ELF-1 (cell line): ENCODE measurements at regions not wholly inside any gene's neighbourhood (a gene's known extent, or its start where the extent isn't known, plus 50 kb on each side); places are given as distances from the start of the nearest gene placed in this dataset.
"Not testable (repeated sequence)": the region's sequence is repeated elsewhere in the genome, so short reads cannot be mapped to it uniquely, and the experiment has no call there.

Experiments
- DNase-seq: peaks from one replicate; pipeline ENCODE4 v3.0.0-alpha.2; 2016; ENCODE audit warnings: low read depth, low spot score

DNA sequence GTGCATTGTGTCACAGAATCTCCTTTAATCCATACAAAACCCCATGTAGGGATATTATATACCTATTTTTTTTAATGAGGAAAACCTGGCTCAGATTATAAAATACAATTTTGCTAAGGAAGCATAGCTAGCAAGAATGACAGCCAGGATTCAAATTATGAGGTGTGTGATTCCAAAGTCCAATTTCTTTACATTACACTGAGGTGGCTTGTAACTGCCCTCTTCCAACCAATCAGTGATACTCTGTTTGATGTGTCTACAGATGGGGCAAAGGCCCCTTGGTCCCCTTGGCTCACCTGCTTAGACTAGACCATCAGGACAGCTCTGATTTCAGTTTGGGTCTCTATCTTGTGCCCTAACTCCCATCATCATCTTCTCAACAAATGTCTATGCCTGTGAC, 120.3 kb upstream of the ADAMTS9 start:
- DNase-seq: no peak

DNA sequence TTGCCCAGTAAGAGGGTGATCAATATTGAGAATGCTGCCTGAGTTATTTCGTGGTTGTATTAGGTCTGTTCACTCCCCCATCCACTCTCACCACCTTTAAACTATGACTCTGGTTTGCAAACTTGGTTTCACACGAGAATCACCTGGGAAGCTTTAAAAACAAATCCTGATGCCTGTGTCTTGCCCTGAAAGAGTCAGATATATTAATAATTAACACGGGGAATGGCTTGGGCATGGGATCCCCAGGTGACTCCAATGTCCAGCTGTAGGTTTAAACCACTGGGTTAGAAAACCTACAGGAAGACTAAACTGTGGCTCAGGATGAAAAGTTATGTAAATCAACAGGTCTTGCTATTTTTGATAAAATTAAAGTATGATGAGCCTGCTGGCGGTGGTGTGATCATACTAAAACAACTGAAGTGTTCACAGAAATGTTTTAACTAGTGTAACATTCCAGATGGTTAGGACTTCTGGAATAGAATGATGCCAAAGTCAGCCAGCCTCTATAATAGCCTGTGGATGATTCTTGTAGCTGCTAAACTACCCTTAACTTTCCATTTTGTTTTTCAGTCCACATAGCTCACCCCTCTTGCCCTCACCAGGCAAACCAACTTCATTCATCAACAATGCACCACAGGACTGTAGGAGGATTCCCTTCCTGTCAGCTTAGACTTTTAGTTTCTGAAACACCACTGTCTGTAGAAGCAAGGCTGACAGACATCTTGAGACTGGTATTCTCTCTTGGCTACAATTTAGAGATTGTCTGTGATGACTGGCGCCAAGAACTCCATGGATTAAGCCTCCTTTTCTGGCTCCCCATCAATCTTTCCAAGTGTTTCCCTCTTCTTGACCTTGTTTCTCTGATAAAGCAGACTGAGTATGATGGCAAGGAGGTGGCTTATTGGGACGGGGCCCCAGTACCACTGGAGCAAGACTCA, 119.1 kb upstream of the ADAMTS9 start:
- DNase-seq: no peak

DNA sequence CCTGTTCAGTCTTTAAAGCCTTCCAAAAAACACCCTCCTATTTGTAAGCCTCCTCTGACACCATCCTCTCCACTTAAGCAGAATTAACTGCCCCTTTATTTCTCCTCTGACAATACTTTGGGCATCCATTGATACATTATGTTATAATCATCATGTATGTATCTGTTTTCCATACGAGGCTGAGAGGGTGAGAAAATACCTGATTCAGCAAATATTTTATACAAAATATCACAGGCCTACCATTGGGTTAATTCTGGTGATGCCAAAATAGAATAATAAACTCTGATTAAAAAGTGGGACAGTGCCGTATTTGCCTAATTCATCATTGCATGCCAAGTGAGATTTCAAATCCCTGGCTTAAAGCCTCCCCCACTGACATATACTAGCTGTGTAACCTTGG, 118.2 kb upstream of the ADAMTS9 start:
- no peak for DNase-seq

DNA sequence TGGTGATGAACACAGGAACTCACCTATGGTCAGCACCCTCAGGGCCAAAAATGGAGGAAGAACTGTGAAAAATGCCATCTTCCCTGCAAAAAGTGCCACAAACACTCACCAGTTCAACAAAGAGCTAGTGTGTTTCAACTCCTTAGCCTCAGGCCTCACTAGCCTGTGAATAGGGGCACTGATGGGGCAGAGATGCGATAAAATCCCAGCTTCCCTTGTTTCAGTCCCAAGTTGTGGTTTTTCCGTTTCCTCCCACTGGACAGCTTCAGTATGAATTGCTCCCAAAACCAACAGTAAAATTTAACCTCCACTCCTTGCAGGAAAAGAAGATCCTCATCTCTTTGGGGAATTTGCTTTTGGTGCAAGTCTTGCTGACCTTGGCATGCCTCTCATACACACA, 117.4 kb upstream of the ADAMTS9 start:
- DNase-seq: no peak

DNA sequence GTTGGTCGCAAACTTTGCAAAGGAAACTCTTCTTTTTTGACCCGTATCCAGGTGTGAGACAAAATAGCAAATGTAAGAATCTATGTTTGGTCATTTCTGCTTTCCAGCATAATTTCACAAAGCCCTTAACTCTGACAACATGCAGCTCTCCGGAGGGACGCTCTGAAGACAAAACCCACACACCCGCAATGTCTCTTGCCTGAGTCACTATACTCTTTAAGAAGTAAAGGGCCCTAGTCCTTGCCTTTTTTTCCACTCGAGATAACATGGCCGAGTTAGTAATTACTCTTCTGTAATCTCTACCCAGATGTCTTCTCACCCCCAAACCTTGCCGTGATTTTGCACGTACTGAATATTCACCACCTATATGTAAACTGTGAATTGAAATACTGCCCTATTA, 115.7 kb upstream of the ADAMTS9 start:
- DNase-seq: no peak

DNA sequence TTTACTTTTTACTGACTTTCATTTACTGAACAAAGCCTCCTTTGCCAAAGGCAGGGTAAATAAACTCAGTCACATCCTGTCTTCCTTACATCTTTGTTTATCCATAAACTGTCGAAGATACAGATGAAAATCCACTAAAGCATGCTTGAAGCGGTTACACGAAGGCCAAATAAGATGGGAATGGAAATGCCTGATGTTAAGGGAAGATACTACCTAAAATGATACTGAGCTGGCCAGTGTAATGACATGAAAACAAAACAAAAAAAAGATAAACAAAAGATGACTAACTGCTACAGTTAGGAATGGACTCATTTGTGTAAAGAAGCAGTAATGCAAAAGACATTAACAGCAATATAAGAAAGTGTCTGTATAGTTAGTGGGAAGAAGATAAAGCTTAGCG, 114.7 kb upstream of the ADAMTS9 start:
- DNase-seq: no peak

DNA sequence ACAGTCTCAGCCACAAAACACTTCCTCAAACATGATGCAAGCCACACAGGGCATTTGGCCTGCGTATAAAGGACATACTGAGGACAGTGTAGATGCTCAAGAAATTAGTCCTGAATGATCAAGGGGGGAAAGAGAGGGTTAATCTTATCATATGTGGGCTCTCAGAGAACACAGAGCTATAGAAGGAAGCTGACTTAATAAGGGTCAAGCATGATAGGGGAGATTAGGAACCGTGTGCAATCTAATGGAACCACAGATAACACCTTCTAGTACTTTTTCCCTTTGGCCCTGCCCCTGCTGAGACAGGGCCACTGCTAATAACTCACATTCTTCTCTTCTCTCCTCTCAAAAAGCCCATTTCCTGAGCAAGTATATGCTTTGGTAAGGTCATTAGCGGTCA, 114.1 kb upstream of the ADAMTS9 start:
- no peak for DNase-seq

DNA sequence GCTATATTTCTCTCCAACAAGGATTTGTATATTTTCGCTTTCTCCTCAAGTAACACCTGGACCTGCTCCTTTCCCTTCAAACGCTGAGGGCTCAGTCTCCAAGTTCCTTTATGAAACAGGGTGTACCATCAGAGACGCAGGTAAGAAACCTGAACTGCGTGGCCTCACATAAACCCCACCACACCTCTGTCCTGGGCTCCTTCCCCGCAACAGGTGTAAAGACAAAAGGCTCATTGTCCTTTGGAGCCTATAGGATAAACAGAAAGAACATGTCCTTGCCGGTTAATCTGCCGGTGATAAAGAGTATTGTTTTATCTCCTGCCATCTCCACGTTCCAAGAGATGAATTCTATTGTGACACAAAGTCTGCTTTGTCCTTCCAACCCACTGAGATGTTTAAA, 111.8 kb upstream of the ADAMTS9 start:
- no peak for DNase-seq

DNA sequence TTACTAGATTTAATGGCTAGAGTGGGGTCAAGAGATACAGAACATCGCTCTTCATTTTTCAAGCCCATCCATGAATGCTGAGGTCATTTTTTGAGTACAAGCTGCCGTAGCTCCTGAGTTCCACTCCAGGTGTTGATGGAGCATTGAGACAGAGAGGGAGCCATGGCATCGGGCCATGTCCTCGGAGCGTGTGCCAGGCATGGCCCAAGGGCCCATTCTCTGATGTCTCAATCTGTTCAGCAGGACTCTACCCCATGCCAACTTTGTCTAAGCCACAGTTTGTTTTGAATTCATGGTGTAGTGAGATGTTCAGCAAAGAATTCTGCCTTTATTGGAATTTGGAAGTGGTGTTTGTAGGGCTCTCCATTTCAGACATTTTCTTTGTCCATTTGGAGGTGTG, 110.5 kb upstream of the ADAMTS9 start:
- no peak for DNase-seq

DNA sequence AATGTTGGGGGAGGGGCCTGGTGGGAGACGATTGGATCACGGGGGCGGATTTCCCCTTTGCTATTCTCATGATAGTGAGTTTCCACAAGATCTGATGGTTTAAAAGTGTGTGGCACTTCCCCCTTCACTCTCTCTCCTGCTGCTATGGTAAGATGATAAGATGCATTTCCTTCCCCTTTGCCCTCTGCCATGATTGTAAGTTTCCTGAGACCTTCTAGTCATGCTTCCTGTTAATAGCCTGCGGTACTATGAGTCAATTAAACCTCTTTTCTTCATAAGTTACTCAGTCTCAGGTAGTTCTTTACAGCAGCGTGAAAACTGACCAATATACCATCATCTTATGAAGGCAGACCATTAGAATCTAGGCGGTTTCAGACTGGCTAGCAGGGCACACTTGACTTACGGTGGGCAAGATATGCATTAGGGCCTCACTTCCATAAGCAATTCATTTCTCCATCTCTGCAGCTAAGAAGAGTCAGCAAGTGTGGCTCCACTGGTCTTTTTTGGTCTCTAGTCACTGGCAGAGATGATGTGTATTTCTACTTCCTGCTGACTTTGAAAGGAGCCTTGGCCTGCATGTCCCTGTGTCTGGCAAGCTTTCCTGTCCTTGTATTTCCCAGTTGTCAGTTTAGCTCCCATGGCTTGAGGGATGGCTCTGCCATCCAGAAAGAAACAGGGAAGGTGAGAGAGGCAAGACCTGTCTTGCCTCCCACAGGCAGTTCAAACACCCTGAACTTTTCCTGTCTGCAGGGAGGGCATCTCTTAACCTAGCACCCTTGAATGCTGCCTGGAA, 109.0 kb upstream of the ADAMTS9 start:
- no peak for DNase-seq

DNA sequence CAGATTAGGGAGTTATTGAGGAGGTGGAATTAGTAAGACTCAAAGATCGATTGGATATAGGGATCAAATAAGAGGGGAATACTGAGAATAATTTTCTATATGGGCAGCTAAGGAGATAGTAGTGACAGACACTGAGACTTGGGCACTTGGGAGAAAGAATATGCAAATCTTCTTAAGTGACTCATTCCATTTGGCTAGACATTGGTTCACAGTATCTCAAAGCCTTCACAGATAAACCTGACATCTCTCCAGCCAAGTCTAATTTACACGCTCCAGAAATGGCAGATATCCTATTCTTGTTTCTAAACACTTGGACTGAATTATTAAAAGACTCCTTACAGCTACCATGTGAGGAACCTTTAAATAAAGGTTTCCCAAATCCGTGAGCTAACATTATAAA, 104.6 kb upstream of the ADAMTS9 start:
- DNase-seq: no peak

DNA sequence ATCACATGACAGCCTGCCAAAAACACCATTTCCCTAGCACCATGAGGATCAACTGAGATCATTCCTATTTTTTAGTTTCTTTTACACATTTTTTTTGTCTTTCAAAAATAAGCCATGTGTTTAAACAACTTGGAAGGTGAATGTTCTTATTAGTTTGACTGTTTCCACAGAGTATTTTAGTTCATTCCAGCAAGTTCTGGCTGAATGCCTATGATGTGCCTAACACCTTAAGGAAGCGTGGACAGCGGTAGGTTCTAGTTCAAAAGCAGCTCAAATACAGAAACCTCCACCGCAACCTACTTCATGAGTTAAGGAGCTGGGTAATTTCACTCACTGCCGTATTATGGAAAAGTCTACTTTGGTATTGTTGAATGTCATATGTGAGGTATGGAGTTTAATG, 101.3 kb upstream of the ADAMTS9 start:
- DNase-seq: no peak

DNA sequence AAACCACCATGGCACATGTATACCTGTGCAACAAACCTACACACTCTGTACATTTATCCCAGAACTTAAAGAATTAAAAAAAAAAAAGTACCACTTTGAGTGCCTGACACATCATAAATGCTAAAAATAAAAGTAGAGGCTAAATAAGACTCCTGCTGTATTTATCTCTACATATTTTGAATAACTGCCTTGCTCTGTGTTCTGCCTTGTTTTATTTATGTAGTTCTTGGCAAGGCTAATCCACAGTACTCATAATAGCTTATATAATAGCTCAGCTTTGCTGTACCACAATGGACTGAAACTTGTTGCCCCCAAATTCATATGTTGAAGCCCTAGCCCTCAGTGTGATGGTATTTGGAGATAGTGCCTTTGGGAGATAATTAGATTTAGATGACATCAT, 95.4 kb upstream of the ADAMTS9 start:
- no peak for DNase-seq

DNA sequence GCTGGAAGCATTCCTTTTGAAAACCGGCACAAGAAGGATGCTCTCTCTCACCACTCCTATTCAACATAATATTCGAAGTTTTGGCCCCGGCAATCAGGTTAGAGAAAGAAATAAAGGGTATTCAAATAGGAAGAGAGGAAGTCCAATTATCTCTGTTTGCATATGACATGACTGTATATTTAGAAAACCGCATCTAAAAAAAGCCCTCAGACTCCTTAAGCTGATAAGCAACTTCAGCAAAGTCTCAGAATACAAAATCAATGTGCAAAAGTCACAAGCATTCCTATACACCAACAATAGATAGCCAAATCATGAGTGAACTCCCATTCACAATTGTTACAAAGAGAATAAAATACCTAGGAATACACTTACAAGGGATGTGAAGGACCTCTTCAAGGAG, 93.1 kb upstream of the ADAMTS9 start:
- not testable (repeated sequence) for DNase-seq

DNA sequence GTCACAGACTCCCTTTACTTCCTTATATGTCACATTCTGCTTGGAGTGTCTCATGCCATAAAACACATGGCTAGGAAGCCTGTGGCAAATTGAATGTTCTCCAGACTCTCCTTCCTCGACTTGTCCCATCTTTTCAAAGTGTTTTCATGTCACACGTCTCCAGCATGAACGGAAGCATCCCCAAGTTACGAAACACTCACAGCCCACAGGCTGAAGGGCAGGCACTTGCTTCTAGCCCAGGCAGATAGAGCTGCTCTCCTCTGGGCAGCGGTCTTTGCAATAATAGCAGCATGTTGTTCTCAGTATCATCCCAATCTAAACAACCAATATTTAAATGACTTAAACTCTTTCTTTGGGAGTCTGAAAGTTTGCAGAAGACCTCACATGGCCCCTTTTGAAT, 85.3 kb upstream of the ADAMTS9 start:
- no peak for DNase-seq

DNA sequence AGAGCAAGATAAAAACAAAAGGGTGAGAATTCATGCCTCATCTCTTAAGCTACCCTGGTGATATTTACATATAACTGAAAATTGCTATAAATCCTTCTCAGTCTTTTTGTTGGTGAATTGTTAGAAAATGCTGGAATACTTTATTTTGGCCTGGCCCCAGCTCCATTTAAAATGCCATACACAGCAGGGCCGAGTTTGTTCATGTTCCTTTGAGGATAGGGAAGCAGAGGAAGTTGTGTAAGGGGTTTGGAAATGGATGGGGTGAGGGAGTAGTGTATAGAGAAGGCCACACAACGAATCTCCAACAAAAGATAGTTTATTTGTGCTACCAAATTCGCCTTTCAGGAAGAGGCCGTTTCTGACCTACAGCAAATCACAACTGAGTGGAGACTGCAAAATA, 78.6 kb upstream of the ADAMTS9 start:
- DNase-seq: no peak

DNA sequence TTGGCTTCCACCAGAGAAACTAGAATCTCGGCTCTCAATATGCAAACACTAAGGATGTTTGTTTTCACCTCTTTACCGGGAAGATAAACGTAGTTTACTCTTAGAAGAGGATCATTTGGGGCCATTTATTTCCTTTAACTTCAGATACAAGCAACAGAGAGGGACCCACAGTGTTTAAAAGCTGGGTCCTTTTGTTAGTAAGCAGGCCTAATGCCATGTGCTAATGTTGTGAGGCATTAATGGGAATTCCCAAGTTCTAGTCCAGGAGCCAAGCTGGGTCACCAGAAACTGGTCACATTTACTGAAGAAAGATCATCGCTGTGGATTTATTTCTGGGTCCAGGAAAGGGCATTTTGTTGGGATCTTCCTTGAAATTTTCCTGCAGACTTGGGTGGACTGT, 78.1 kb upstream of the ADAMTS9 start:
- no peak for DNase-seq

DNA sequence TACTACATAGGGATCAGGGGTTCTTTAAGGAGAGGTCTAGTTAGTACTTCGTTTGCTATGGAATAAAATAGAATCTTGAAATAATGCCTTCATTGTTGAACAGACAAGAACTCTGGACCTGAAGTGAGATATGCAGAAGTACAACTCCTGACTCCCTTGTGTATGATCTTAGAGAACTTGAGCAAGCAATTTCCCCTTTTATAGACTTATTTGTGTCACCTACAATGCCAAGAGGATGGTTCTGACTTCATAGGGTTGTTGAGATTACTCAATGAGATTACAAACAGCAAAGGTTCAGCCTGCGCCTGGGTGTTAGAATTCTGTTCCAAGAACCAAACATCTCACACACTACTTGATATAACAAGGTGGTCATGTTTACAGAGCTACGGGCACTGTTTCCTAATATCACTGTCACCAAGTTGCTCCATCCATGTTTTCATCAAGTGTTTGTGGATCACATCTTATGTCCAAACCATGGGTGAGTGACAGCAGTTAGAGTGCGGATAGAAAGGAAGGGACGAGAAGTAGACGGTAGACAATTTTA, 76.7 kb upstream of the ADAMTS9 start:
- DNase-seq: no peak

DNA sequence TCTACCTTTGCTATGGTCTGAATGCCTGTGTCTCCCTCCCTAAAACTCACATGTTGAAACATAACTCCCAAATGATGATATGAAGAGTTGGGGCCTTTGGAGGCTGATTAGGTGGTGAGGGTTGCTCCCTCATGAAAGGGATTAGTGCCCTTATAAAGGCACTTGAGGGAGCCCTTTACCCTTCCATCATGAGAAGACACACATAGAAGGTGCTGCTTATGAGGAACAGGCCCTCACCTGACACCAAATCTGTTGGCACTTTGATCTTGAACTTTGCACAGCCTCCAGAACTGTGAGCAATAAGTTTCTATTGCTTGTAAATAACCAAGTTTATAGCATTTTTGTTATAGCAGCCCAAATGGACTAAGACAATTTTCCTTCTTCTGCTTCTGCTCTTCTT, 76.2 kb upstream of the ADAMTS9 start:
- DNase-seq: no peak

DNA sequence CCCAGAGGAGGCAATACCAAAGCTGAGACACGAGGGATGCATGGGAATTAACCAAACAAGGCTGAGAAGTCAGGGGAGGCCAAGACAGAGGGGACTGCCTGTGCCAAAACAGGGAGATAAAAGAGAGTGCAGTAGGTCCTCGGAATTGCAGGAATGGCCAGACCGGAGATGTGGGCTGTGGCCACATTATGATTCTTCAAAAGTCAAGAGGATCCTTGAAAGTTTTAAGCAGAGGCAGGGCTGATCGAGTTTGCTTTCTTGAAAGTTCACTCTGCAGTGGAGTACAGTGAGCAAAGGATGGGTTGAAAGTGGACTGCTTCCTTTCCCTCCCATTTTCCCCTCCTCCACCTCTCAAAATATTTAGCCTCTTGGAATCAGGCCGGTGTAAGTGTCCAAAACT, 73.9 kb upstream of the ADAMTS9 start:
- no peak for DNase-seq

DNA sequence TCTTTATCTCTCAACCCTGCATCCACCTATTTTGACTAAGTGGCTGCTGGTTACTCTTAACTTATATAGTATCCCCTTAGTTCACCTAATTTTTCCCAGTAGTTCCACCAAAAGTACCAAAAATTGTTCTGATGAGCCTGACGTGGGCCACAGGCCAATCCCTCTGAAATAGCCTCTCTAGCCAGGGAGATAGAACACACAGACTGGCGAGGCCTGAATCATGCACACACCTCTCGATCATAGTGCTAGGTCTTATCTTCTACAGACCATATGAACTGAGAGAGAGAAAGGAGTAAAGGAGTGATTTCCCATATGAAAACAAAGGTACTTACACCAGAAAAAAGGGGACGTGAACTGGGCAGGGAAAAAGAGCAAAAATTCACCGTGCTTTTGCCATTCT, 72.5 kb upstream of the ADAMTS9 start:
- DNase-seq: no peak

DNA sequence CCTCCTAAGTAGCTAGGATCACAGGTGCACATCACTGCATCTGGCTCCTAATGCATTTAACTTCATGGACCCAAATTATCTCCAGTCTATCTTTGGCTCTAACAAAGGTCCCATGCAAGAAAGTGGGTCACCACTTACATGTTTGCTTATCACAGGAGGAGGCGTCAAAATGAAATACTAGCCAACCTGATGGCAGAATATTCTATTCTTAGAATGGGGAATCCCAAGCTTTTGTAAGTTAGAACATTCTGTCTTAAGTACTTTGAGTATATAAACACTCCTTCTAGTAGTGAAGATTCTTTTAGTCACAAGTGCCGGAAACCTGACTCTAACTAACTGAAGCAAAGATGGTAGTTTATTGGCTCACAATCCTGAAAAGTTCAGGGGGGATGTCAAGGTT, 72.0 kb upstream of the ADAMTS9 start:
- DNase-seq: no peak
